IMR-90 (cell line): ENCODE measurements at regions not wholly inside any gene's neighbourhood (a gene's known extent, or its start where the extent isn't known, plus 50 kb on each side); places are given as distances from the start of the nearest gene placed in this dataset.

ENCODE experiments used
- ATAC-seq: fragments of 200-7000 bp; cut with Tn5 transposase; 2 replicates; pipeline ENCODE4 v1.9.1; 2020; ENCODE audit warnings: low read depth, mild to moderate bottlenecking, moderate library complexity
- BruUV-seq: library from RNA; stranded (reverse); fragments of 400-500 nt; replicated peaks from 2 replicates; lab custom pipeline; 2021; lab: Mats Ljungman, UMichigan
- CTCF ChIA-PET: fragments of 300-600 bp; formaldehyde crosslinking; extraction: SDS; loops from one replicate; lab custom pipeline; 2021; ENCODE audit warnings: antibody characterized with exemption; lab: Yijun Ruan, JAX
- POLR2A ChIA-PET: fragments of 300-600 bp; sonication (Branson Sonifier 250); formaldehyde crosslinking; loops from one replicate; lab custom pipeline; 2022; ENCODE audit warnings: antibody characterized with exemption; ENCODE audit not compliant: unreplicated experiment; lab: Charles Lee
- DNase-seq: peaks from one replicate; pipeline ENCODE4 v3.0.0; 2013
- H2AFZ ChIP-seq: replicated peaks from 2 replicates; pipeline ENCODE3; 2013; ENCODE audit warnings: low read length, mild to moderate bottlenecking; ENCODE audit not compliant: poor library complexity
- H2AK5ac ChIP-seq: 2 replicates; pipeline ENCODE4 v1.6.1; 2013; ENCODE audit warnings: low read depth, low read length, inconsistent platforms
- H2AK9ac ChIP-seq: replicated peaks from 2 replicates; pipeline ENCODE3; 2013; ENCODE audit warnings: mild to moderate bottlenecking, low read depth, low read length, moderate library complexity; ENCODE audit not compliant: poor library complexity
- H2BK120ac ChIP-seq: 2 replicates; pipeline ENCODE4 v1.6.1; 2013; ENCODE audit warnings: low read depth, low read length, inconsistent platforms
- H2BK15ac ChIP-seq: 3 replicates; pipeline ENCODE4 v1.6.1; 2013; ENCODE audit warnings: low read depth, low read length, inconsistent platforms
- H2BK20ac ChIP-seq: 2 replicates; pipeline ENCODE4 v1.6.1; 2013; ENCODE audit warnings: low read depth, mild to moderate bottlenecking, inconsistent platforms, low read length, moderate library complexity
- H2BK5ac ChIP-seq: 2 replicates; pipeline ENCODE4 v1.6.1; 2013; ENCODE audit warnings: mild to moderate bottlenecking, low read depth, low read length, inconsistent platforms; ENCODE audit not compliant: poor library complexity, severe bottlenecking
- H3K14ac ChIP-seq: replicated peaks from 2 replicates; pipeline ENCODE4 v1.6.1; 2013; ENCODE audit warnings: low read depth, low read length, inconsistent platforms
- H3K18ac ChIP-seq: 2 replicates; pipeline ENCODE4 v1.6.1; 2013; ENCODE audit warnings: low read depth, low read length, control low read depth
- H3K23ac ChIP-seq: 2 replicates; pipeline ENCODE4 v1.6.1; 2013; ENCODE audit warnings: low read depth, low read length, inconsistent platforms
- H3K27ac ChIP-seq: 2 replicates; pipeline ENCODE4 v1.5.1; 2013; ENCODE audit warnings: mild to moderate bottlenecking, control low read depth, low read length; ENCODE audit not compliant: insufficient read depth
- H3K27me3 ChIP-seq: 2 replicates; pipeline ENCODE4 v1.6.1; 2013; ENCODE audit warnings: low read length; ENCODE audit not compliant: control insufficient read depth, insufficient read depth
- H3K36me3 ChIP-seq: 2 replicates; pipeline ENCODE4 v1.6.1; 2013; ENCODE audit warnings: low read length, mixed read lengths; ENCODE audit not compliant: control insufficient read depth, insufficient read depth
- H3K4ac ChIP-seq: 2 replicates; pipeline ENCODE4 v1.6.1; 2013; ENCODE audit warnings: low read depth, low read length, inconsistent platforms
- H3K4me1 ChIP-seq: 2 replicates; pipeline ENCODE4 v1.6.1; 2013; ENCODE audit warnings: low read length, mixed read lengths; ENCODE audit not compliant: control insufficient read depth, insufficient read depth
- H3K4me2 ChIP-seq: 2 replicates; pipeline ENCODE4 v1.6.1; 2013; ENCODE audit warnings: low read depth, mild to moderate bottlenecking, control low read depth, low read length, moderate library complexity
- H3K4me3 ChIP-seq: 2 replicates; pipeline ENCODE4 v1.5.1; 2013; ENCODE audit warnings: low read depth, mild to moderate bottlenecking, control low read depth, low read length, moderate library complexity; ENCODE audit not compliant: insufficient read depth
- H3K56ac ChIP-seq: 2 replicates; pipeline ENCODE4 v1.6.1; 2013; ENCODE audit warnings: low read length, inconsistent platforms; ENCODE audit not compliant: insufficient read depth; ENCODE audit errors: extremely low read depth
- H3K79me1 ChIP-seq, 2 experiments: 2 replicates each; pipeline ENCODE4 v1.6.1; 2013; ENCODE audit warnings: low read length in 2 of 2, inconsistent platforms in 1 of 2, low read depth in 1 of 2
- H3K9ac ChIP-seq: 2 replicates; pipeline ENCODE4 v1.6.1; 2013; ENCODE audit warnings: low read depth, low read length, control low read depth
- H3K9me1 ChIP-seq: 2 replicates; pipeline ENCODE4 v1.6.1; 2013; ENCODE audit warnings: low read length, inconsistent platforms; ENCODE audit not compliant: insufficient read depth
- H3K9me3 ChIP-seq: 2 replicates; pipeline ENCODE4 v1.6.1; 2013; ENCODE audit warnings: low read length; ENCODE audit not compliant: control insufficient read depth, insufficient read depth
- H4K20me1 ChIP-seq: 2 replicates; pipeline ENCODE4 v1.6.1; 2013; ENCODE audit warnings: low read length, inconsistent platforms; ENCODE audit not compliant: insufficient read depth
- H4K5ac ChIP-seq: 2 replicates; pipeline ENCODE4 v1.6.1; 2013; ENCODE audit warnings: mild to moderate bottlenecking, low read depth, low read length, control low read depth
- H4K8ac ChIP-seq, 2 experiments: 2 replicates each; pipeline ENCODE4 v1.6.1; 2013; ENCODE audit warnings: low read depth in 2 of 2, low read length in 2 of 2, control low read depth in 1 of 2, inconsistent platforms in 1 of 2
- H4K91ac ChIP-seq: 2 replicates; pipeline ENCODE4 v1.6.1; 2013; ENCODE audit warnings: low read depth, low read length, inconsistent platforms; ENCODE audit not compliant: insufficient read depth
- BHLHE40 ChIP-seq: fragments of 150-350 bp; IDR thresholded peaks from 2 replicates; pipeline ENCODE4 v1.6.1; 2016; ENCODE audit warnings: mild to moderate bottlenecking, low read depth, low read length
- CEBPB ChIP-seq: IDR thresholded peaks from 2 replicates; pipeline ENCODE4 v1.6.1; 2012; ENCODE audit warnings: low read depth, low read length, improper control_type of control experiment
- FOS ChIP-seq: fragments of 150-350 bp; IDR thresholded peaks from 2 replicates; pipeline ENCODE4 v1.6.1; 2016; ENCODE audit warnings: low read depth, low read length
- NFE2L2 ChIP-seq: fragments of 150-350 bp; IDR thresholded peaks from 2 replicates; pipeline ENCODE4 v1.6.1; 2016; ENCODE audit warnings: low read depth, mild to moderate bottlenecking, low read length
- SMC3 ChIP-seq: fragments of 150-350 bp; IDR thresholded peaks from 2 replicates; pipeline ENCODE4 v1.6.1; 2016; ENCODE audit warnings: low read depth, mild to moderate bottlenecking, antibody characterized with exemption, low read length, moderate library complexity
- USF2 ChIP-seq: fragments of 150-350 bp; IDR thresholded peaks from 2 replicates; pipeline ENCODE4 v1.6.1; 2017; ENCODE audit warnings: mild to moderate bottlenecking, antibody characterized with exemption, low read length, low read depth
- WGBS, 2 experiments: methylation state at CpG; one replicate each; pipeline versions ENCODE4 v1.1.5 to v1.1.7; 2013; ENCODE audit warnings: missing lambda C conversion rate in 2 of 2; ENCODE audit not compliant: insufficient read length in 1 of 2; ENCODE audit errors: extremely low coverage in 2 of 2; 5-methylcytosine and 5-hydroxymethylcytosine counted together
- dilution Hi-C: fragments of 300-500 bp; cut with HindIII; formaldehyde crosslinking; loops from one replicate; pipeline ENCODE4 v1.14.3; 2018; ENCODE audit warnings: low sequenced_read_pairs; ENCODE audit not compliant: unreplicated experiment
- in situ Hi-C: fragments of 300-500 bp; cut with MboI; formaldehyde crosslinking; loops from 3 replicates; pipeline ENCODE4 v1.14.3; 2019; ENCODE audit warnings: low sequenced_read_pairs, inconsistent platforms, mixed read lengths
- intact Hi-C: fragments of 100-400 bp; cut with micrococcal nuclease; formaldehyde crosslinking; loops from 2 replicates; pipeline ENCODE4 v1.10.0; 2022

DNA sequence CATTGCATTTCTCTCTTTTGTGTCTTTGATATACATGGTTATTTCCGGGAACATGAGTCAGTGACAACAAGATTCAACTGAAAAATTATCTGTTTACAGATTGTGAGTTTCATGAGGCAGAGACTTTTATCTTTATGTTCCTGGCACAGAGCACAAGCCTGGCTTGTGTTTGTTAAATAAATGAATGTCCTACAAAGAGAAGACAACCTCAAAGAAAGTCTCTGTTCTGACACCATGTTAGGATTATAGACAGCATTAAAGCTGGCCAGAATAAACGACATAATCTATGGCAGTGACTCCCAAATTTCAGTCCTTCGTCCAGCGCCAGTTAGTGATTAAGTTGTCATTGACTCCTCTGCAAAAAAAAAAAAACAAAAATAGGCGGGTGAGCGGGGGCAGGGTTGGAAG is 97.4 kb upstream of the DNAJC10 start:
- no peak overlapping the region for H3K27ac ChIP-seq
- in situ Hi-C loops, result no loop called here
- no peak overlapping the region for H2AFZ ChIP-seq
- H3K9me1 ChIP-seq, result peaks cover 5% of the 10 kb centered on the region
- no TSS peak for BruUV-seq
- peak overlapping the region; percentile 46; the same call in 1 of the 2 replicates for H3K4me2 ChIP-seq
- peaks cover 15% of the 10 kb centered on the region for H3K4me1 ChIP-seq
- no peak overlapping the region for H3K23ac ChIP-seq
- 0 out of 4 replicates have a peak overlapping the region, but pooled peaks of 1 of the 2 experiments have one; percentile 4 for H4K8ac ChIP-seq
- POLR2A ChIA-PET, result no interaction called here
- no peak overlapping the region; the same call in 1 of the 2 replicates for H2BK20ac ChIP-seq
- WGBS, 2 experiments, result no CpG with 5 or more reads among the region's 6 CpGs
- no peak overlapping the region for H2BK5ac ChIP-seq
- H3K27me3 ChIP-seq, result no peaks in the 10 kb centered on the region
- no peak overlapping the region for H4K91ac ChIP-seq
- H2AK9ac ChIP-seq, result no peak overlapping the region
- H2AK5ac ChIP-seq, result no peak overlapping the region
- peak overlapping the region; percentile 75; the same call in 1 of the 2 replicates for H3K18ac ChIP-seq
- dilution Hi-C loops, result no loop called here
- no peaks in the 10 kb centered on the region for H4K20me1 ChIP-seq
- CTCF ChIA-PET, result no interaction called here
- intact Hi-C loops, result no loop called here
- no peak overlapping the region for H3K56ac ChIP-seq
- TF ChIP-seq CEBPB (no peak), USF2 (no peak), BHLHE40 (0 out of 2 replicates have a peak, but pooled peaks have one; percentile 26), FOS (no peak), SMC3 (no peak), NFE2L2 (no peak)
- no peak overlapping the region for H3K14ac ChIP-seq
- no peak overlapping the region for H2BK15ac ChIP-seq
- H3K4me3 ChIP-seq, result no peak overlapping the region
- no peak overlapping the region for H2BK120ac ChIP-seq
- H3K36me3 ChIP-seq, result no peaks in the 10 kb centered on the region
- ATAC-seq, result peak; percentile 53
- H3K79me1 ChIP-seq, result no peaks in the 10 kb centered on the region
- DNase-seq, result peak; percentile 67
- H3K9me3 ChIP-seq, result no peaks in the 10 kb centered on the region
- H3K4ac ChIP-seq, result no peak overlapping the region
- H3K9ac ChIP-seq, result no peak overlapping the region
- no peak overlapping the region; the same call in 1 of the 2 replicates for H4K5ac ChIP-seq
